ENCODE measurements at regions not wholly inside any gene's neighbourhood (a gene's known extent, or its start where the extent isn't known, plus 50 kb on each side); places are given as distances from the start of the nearest gene placed in this dataset.
A peak's percentile ranks its signal among the peaks of the same experiment; 100 is the strongest.
"Not testable (repeated sequence)": the region's sequence is repeated elsewhere in the genome, so short reads cannot be mapped to it uniquely, and the experiment has no call there.

DNA sequence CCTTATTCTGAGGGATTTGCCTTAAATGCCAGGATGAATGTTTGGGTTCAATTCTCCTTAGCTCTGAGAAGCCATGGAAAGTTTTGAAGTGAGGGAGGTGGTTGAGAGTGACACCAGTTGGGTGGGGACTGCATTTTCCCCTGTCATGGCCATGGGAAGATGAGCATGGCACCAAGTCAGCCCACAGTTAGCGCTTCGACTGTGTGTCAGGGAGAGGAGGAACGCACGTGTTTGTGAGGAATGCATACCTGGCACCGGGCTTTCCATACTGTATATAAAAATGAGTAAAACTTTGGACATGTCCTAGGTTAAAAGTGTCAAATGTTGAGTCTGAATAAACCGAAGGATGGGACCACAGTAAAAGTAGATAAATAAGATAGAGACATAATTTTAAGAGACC is 187.5 kb upstream of the KL start:
- no peak for DNase-seq

DNA sequence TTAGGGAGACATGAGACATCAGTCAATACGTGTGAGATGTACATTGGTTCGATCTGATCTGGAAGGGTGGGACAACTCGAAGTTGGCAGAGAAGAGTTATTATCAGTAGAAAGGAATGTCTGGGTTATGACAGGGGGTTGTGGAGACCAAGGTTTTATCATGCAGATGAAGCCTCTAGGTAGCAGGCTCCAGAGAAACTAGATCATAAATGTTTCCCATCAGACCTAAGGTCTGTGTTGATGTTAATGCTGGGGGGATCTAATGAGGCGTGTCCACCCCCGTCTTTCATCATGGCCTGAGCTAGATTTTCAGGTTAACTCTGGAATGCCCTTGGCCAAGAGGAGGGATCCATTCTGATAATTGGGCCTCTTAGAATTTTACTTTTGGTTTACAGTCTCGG is 187.0 kb upstream of the KL start:
- DNase-seq: no peak

GRCh38 chr13:32829676-32830335 is 186.4 kb upstream of the KL start:
- no peak for DNase-seq

GRCh38 chr13:32830336-32831031 is 185.7 kb upstream of the KL start:
- DNase-seq: no peak

DNA sequence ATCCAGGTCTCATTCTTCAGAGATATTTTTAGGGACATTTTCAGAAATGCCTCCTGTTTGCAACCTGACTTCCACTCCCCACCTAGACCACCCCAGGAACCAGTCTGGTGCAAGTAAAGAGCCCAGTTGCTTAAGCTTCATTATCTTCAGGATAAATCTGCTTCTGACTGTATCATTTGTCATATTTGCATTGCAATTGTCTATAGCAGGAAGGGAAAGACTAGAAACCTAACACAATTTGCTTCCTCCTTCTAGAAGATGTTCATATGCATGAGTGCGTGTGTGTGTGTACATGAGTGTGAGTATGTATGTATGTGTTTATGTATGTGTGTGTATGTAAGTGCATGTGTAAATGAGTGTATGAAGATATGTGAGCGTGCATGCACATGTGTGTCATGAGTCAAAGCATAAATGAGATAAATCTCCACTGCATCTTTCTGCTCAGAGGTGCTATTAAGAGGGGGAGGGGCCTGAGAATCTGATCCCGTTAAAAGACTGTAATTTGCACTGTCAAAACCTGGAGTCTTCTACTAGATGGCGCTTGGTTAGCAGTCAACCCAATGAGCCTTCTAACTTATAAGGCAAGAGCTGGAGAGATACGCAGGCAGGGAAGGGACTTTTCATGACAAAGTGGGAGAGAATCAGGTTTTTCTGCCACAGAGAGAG is 178.8 kb upstream of the KL start:
- DNase-seq: no peak

- DNase-seq: peak; percentile 15
Measured at GRCh38 chr13:32837973-32838927, 178.0 kb upstream of the KL start.

DNA sequence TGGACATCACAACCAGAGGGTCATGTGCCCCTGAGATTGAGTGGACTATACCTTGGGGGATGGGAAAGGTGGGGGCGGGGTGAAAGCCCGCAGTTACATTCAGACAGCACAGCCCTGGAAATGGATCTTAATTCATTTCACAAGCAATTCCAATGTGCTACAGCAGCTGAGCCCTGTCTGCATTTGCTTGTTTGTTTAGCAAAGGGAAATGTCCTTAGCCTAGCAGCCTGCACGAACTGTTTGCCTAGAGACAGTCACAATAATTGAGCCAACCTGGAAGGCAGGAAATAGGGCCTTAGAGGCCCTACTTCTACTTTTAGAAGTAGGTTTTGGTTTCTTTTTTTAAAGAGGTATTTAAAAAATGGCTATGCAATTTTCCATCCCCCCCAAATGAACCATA is 177.3 kb upstream of the KL start:
- peak; percentile 58 for DNase-seq

DNA sequence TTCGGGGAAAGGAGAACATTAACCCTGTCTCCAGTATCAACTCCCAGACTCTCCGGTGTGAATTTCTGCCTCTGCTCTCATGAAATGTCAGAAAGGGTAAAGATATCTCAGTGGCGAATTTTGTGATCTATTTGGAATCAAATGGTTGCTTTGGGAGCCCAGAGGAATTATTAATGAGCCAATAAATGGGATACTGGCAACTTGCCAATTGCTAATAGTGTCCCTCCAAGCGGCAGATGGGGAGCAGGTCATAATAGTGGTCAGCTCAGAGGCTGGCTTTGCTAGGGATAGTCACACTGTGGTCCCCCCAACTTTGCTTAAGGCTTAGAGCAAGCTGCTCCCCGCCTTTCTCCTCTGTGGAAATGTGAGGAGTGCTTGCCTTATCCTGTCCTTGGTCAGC is 176.1 kb upstream of the KL start:
- DNase-seq: no peak

GRCh38 chr13:32840989-32841713 is 175.1 kb upstream of the KL start:
- DNase-seq: peak; percentile 18

- DNase-seq: no peak
Measured at GRCh38 chr13:32845952-32846950, 170.0 kb upstream of the KL start.

DNA sequence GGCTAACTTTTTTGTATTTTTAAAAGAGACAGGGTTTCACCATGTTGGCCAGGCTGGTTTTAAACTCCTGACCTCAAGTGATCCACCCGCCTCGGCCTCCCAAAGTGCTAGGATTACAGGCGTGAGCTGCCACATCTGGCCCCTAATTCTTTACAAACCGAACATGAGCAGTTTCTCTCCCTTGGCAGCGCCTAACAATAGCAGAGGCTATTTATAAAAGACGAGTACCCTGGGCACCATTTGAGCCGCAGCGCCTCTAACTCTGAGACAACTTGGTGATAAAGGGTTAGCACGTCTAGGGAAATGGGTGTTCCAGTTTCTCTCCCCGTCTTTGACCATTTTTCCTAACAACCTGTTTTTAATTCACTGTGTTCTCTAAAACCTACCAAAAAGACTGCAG is 168.2 kb upstream of the KL start:
- DNase-seq: not testable (repeated sequence)

GRCh38 chr13:32849369-32849768 is 166.9 kb upstream of the KL start:
- DNase-seq: no peak

- peak; percentile 11 for DNase-seq
Measured at GRCh38 chr13:32850316-32851052, 165.7 kb upstream of the KL start.

- DNase-seq: no peak
Measured at GRCh38 chr13:32851083-32852069, 164.8 kb upstream of the KL start.

DNA sequence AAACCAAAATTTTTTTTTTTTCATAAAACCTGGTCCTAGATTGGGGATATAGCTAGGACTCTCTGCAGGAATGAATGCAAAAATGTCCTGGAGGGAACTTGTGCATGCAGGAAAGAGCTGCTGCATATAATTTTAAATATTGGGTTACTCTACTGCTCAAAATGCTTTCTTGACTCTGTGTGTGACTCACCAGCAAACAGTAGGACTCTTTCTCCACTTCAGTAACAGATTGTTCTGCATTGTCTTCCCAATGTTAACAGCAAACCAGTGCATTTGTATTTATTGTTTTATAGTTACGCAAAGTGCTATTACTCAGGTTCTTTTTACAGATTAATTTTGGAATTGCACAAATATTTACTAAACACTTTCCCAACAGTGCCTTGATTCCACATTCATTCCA is 163.7 kb upstream of the KL start:
- DNase-seq: no peak

- DNase-seq: no peak
Measured at GRCh38 chr13:32857077-32857476, 159.1 kb upstream of the KL start.

GRCh38 chr13:32857689-32858088 is 158.5 kb upstream of the KL start:
- no peak for DNase-seq

- no peak for DNase-seq
Measured at GRCh38 chr13:32859707-32860292, 156.4 kb upstream of the KL start.

Data from muscle of arm (tissue), 1 donor.